DMS 273 treated with DMSO at 0.1 percent for 48 hours (cell line): ENCODE measurements at regions not wholly inside any gene's neighbourhood (a gene's known extent, or its start where the extent isn't known, plus 50 kb on each side); places are given as distances from the start of the nearest gene placed in this dataset.
"Not testable (repeated sequence)": the region's sequence is repeated elsewhere in the genome, so short reads cannot be mapped to it uniquely, and the experiment has no call there.

ENCODE experiments used
- DNase-seq: peaks from one replicate; lab custom pipeline; 2025; lab: John Stamatoyannopoulos, UW

- DNase-seq = no peak
These were observed 234.8 kb upstream of the KYNU start for GRCh38 chr2:142642650-142643049.

GRCh38 chr2:142629193-142629592 is 248.3 kb upstream of the KYNU start:
- no peak for DNase-seq

- DNase-seq = no peak
These were observed 256.2 kb upstream of the KYNU start for GRCh38 chr2:142621287-142621686.

- DNase-seq = no peak
These were observed 260.0 kb upstream of the KYNU start for GRCh38 chr2:142617461-142617860.

- no peak for DNase-seq
These were observed 261.6 kb upstream of the KYNU start for GRCh38 chr2:142615876-142616275.

- not testable (repeated sequence) for DNase-seq
These were observed 264.3 kb upstream of the KYNU start for GRCh38 chr2:142613193-142613592.

DNA sequence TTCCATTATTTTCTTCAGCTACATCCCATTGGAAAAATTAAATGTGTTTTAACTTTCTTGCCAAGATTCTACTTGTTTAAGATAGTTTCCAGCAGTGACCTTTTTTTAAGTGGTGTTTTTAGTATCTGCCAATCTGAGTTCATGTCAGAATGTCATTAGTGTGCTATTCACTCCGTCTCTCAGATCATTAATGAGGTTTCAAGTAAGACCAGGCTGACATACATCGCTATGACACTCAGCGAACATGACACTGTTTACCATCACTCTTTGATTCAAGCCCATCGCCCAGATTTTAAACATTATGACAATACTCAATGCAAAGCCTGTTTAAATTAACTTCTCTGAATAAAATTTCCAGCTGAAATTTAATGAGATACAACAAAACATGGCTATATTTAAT is 272.0 kb upstream of the KYNU start:
- no peak for DNase-seq

GRCh38 chr2:142603759-142604158 is 273.7 kb upstream of the KYNU start:
- no peak for DNase-seq

- no peak for DNase-seq
These were observed 275.0 kb upstream of the KYNU start for GRCh38 chr2:142602418-142602989.

DNA sequence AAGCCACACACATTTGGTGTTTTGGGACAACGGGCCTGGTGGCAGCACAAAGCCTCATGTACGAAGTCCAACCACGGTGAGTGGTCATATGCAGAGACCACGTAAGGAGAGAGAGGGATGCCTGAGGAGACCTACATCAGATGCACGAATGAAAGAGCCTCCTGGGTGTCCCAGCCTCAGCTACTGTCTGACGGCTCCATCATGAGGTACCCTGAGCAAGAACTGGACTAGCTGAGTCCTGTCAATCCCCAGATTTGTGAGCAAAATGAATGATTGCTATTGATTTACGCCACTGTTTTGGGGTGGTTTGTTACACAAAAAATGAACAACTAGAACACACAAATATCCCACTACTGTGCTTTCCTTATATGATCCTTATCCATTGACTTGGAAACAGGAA is 275.7 kb upstream of the KYNU start:
- no peak for DNase-seq

- DNase-seq = no peak
These were observed 278.0 kb upstream of the KYNU start for GRCh38 chr2:142599504-142599903.

DNA sequence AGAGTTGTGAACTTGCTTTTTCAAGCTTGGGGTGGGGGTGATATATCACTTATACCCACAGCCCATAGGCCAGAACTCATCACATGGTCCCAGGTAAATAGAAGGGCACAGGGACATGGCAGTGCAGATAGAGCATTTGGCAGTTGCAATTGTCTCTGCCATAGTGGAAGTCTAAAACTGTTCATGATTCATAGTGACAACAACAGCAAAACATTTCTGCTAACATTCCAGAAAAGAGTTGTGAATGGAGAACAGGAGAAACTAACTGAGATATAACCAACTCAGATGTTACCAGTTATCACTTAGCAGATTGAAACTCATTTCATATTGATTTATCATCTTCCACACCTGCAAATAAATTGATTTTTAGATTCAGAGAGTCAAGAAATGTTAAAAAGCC is 278.6 kb upstream of the KYNU start:
- no peak for DNase-seq

DNA sequence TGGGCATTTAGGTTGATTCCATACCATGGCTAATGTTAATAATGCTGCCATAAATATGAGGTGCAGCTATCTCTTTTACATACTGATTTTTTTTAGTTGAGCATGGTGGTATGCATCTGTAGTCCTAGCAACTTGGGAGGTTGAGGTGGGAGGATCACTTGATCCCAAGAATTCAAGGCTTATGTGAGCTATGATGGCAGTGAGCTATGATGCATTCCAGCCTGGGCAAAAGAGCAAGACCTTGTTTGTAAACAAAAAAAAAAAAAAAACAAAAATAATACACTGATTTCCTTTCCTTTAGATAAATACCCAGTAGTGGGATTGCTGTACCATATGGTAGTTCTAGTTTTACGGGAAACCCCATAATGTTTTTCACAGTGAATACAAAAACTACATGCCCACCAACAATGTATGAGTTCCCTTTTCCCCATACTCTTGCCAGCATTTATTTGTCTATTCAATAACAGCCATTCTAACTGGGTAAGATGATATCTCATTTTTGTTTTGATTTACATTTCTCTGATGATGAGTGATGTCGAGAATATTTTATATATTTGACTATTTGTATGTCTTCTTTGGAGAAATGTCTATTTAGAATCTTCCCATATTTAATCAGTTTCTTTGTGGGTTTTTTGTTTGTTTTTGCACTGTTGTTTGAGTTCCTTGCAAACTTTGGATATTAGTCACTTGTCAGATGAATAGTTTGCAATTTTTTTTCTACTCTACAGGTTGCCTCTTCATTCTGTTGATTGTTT is 281.0 kb upstream of the KYNU start:
- DNase-seq = no peak

DNA sequence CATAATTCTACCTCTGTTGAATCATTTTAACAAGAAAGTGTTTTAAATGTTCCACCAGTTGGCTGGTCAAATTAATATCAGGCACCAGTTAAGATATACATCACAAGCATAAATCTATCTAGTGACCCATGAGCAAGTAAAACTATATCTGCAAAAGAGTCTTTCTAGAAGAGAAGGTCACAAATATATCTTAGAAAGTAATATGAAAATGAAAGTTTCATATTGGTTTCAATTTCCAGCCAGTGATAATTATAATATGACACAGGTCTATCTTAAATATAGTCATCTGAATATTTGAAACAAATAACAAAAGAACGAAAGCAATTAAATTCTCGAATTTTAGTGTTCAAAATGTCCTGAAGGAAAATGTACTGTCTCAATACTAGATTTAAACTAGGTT is 282.5 kb upstream of the KYNU start:
- no peak for DNase-seq

DNA sequence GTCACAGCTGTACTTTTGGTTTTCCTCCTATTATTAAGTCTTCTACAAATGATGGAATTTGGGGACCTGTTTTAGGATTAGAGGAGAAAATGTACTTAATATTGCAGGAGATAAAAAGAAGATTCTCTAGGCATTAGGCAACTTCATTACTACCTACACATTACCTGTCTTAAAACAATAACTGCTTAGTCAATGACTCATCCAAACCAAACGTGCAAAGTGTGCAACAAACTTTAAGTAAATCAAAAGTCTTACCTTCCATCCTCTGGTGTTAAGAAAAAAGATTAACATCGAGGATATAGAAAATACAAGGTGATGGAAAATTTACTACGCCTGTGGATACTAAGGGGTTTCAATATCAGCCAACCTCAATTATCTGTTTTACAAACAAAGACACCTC is 285.3 kb upstream of the KYNU start:
- no peak for DNase-seq

GRCh38 chr2:142591420-142591819 is 286.0 kb upstream of the KYNU start:
- no peak for DNase-seq

DNA sequence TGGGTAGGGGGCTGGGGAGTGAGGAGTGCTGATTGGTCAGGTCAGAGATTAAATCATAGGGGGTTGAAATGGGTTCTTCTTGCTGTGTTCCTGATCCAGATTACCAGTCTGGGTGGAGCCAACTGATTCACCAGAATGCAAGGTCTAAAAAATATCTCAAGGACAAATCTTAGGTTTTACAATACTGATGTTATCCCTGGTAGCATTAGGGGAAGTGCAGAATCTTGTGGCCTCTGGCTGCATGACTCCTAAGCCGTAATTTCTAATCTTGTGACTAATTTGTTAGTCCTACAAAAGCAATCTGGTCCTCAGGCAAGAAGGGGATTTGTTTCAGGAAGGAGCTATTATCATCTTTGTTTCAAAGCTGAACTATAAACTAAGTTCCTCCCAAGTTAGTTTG is 289.2 kb upstream of the KYNU start:
- no peak for DNase-seq

GRCh38 chr2:142586693-142587580 is 290.5 kb upstream of the KYNU start:
- DNase-seq = no peak

GRCh38 chr2:142585785-142586184 is 291.7 kb upstream of the KYNU start:
- no peak for DNase-seq

DNA sequence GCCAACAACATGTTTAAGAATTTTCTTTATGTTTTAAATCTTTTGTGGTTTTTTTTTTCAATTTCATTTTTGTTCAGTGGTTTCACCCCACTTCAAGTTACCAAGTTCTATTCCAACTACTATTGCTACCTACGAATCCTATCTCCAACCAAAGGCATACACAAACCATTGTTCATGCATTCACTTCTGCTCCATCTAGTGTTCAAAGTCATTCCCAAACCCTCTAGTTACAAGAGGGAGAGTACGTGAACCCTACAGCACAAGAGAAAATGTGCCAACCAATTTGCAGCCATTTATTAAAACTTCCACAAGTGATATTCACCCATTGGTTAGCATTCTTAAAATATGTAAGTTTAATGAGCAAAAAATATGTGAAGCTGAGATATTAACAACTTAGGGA is 295.1 kb upstream of the KYNU start:
- no peak for DNase-seq

DNA sequence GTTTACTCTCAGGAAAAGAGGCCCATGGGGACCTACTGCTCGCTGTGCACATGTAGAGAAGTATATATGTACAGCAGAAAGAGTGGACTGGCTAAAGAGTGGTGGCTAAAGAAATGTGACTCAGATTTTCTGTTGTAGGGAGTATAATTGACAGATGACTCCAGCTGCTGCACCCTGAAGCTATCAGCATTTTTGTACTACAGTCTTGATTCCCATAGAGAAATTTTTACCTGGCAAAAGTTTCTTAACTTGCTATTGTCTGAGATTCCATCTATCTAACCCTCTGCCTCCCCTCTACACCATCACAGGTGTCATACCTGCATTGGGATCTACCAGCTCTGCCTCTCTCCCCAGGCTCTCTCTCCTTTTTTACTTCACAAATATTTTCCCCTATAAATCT is 296.0 kb upstream of the KYNU start:
- DNase-seq = no peak

- no peak for DNase-seq
These were observed 296.8 kb upstream of the KYNU start for GRCh38 chr2:142580691-142581090.

DNA sequence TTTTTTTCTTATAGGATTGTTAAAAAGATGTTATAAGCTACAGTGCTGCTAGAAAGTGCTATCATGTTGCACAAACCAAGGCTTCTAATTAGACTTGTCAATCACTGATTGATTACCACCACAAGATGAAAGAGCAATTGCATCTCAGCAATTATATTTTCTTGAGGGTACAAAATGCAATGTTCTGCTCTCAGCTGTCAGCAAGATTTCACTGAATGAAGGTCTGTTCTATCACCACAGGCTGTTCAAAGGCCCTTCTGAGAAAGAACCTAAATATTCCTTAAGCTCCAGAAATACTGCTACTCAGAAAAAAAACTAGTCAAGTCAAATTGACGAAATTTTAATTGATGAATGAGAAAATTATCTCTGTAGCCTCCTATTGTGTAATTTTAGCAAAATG is 301.9 kb upstream of the KYNU start:
- DNase-seq = no peak
